Erythroblast (primary cell): ENCODE measurements at regions not wholly inside any gene's neighbourhood (a gene's known extent, or its start where the extent isn't known, plus 50 kb on each side); places are given as distances from the start of the nearest gene placed in this dataset.

Experiments
- GATA1 ChIP-seq: IDR thresholded peaks from 2 replicates; pipeline ENCODE4 v1.6.1; 2011; ENCODE audit warnings: low read depth, mild to moderate bottlenecking, control low read depth, low read length, moderate library complexity
- POLR2A ChIP-seq: IDR thresholded peaks from 2 replicates; pipeline ENCODE4 v1.6.1; 2011; ENCODE audit warnings: mild to moderate bottlenecking, low read length

DNA sequence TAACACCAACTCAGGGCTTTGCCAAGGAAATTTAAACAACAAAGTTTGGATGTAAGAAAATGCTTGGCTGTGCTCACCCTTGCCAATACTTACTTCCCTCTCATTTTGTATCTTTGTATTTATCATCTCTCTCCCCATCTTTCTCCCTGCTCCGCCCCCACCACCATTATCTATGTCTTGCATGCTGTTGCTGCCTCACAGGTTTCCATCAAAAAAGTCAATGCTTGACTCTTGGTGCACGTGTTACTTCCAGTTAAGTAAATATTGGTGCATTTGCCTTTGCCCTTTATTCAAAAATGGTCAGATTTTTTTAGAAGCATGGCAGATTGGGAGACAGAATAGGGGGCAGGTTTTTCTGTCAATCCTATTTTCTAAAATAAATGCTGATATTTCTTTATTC is 626.0 kb downstream of the ACTR3B start:
- TF ChIP-seq POLR2A (no peak), GATA1 (no peak)
